Hematopoietic multipotent progenitor cell treated with erythropoietin and hydrocortisone succinate and interleukin-3 and kit ligand, for 8 days (in vitro differentiated cells): ENCODE measurements at regions not wholly inside any gene's neighbourhood (a gene's known extent, or its start where the extent isn't known, plus 50 kb on each side); places are given as distances from the start of the nearest gene placed in this dataset.
A peak's percentile ranks its signal among the peaks of the same experiment; 100 is the strongest.

Experiments
- DNase-seq: peaks from one replicate; pipeline ENCODE4 v3.0.0-alpha.2; 2015

DNA sequence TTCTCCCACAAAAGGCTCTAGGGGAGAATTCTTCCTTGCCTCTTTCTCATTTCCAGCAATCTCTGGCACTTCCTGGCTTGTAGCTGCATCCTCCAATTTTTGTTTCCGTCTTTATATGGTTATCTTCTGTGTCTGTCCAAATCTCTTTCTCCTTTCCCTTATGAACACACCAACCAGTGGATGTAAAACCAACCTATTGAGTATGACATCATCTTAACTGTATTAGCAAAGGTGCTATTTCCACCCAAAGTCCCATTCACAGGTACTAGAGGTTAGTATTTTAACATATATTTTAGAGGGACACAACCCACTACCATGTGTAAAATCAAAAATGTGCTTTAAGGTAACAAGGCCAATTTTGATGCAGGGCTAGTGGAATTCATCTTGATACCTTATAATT, 129.0 kb downstream of the RAP2A start:
- no peak for DNase-seq

DNA sequence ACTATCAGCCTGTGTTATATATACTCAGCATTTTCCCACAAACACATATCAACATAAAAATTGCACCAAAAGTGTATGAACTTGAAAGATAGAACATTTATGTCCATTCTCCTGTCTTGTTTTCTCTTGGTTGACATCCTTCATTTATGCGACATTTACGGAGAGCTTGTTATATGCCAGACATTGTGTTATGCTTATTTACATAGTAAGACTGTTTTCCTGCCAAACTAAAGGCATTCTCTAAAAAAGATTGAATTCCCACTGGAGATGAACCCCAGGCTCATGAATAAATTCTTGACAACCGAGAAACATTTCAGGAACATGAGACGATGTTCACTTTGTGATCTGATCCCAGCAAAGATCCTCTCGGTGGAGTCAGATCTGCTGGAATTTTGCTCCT, 131.0 kb downstream of the RAP2A start:
- DNase-seq: no peak

DNA sequence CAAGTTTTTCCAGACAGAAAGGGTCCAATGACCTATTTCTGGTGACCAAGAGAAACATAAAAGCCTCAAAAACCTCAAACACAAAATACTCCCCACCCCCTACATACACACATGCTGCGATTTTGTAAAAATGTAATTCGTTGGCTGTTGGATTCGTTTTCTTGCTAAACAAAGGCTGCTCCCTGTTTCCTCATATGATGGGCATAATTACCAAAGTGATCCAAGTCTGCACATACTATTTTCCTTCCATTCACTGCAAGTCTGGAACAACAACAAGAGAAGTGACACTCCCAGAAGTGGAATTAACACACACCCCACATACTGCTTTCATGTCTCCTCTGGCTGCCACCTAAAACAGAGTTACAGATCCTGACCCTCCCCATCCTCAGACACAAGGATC, 131.9 kb downstream of the RAP2A start:
- DNase-seq: no peak

DNA sequence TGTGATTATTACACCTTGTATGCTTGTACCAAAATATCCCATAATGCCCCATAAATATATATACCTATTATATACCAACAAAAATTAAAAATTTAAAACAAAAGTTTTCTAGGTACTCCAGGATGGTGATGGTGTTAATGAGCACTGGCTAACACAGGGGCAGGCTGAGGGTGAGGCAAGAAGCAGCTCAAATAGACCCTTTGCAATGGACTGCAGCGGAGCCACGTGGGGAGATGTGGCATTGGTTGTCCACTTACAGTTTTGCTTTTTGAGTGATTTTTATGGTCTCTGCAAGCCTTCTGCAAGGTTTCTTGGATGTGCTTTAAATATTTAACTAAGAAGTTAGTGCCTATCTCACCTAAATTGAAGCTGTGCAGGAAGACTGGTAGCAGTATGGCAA, 132.9 kb downstream of the RAP2A start:
- no peak for DNase-seq

DNA sequence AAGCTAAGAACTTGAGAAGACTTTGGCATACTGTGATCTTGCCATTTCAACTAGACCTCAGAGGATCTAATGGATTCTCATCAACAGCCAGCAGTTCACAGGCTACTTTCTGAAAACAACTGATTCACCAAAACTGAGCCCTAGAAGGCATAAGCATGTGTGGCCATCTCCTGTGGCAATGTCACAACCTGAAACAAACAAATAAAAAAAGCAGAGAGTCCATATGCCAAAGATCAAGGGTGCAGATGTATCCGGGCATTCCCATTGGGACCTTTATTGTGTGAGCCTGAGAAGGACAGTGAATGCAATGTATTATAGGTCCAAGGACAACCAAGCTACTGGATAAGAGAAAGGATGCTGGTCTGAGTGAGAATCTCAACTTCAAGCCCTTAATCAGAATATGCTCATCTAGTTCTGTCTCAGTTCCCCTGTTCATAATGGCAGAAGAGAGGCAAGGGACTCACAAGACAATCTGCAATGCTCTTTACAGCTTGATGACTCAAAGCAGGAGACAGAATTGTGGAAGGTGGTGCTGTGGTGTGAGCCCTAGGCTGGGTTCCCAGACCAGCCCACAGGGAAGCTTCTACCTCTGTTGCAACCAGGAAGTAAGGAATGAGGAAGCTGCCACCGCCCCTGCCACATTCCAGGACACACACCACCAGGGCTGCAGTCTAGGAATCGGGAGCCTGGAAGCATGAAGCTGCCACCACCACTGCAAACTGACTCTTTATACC, 133.7 kb downstream of the RAP2A start:
- no peak for DNase-seq

DNA sequence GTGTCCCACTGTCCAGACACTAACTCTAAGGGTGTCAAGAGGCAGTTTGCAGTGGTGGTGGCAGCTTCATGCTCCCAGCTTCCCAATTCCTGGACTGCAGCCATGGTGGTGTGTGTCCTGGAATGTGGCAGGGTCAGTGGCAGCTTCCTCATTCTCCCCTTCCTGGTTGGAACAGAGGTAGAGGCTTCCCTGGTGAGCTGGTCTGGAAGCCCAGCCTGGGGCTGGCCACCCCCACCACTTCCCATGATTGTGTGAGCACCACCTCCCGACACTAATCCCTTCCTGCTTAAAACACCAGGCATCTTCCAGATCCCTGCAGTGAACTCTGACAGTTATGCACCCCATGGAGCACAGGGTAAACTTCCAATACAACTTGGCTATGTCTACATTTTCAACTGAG, 134.9 kb downstream of the RAP2A start:
- no peak for DNase-seq

DNA sequence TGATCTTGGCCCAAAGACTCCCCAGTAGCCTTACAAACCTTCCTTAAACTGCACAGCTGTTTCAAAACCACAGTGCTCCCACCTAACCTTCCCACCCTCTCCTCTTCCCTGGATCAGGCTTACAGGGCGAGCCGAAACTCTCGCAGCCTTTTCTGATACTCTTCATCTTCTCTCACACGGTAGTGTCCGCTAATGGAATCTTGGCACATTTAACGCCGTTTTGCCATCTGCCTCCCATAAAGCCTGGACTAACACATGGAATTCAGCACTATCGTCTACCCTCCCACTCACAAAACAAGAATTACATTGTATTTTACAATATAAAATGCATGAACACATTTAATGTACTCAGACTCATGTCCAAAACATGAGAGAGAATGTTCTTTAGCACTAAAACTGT, 135.9 kb downstream of the RAP2A start:
- no peak for DNase-seq

DNA sequence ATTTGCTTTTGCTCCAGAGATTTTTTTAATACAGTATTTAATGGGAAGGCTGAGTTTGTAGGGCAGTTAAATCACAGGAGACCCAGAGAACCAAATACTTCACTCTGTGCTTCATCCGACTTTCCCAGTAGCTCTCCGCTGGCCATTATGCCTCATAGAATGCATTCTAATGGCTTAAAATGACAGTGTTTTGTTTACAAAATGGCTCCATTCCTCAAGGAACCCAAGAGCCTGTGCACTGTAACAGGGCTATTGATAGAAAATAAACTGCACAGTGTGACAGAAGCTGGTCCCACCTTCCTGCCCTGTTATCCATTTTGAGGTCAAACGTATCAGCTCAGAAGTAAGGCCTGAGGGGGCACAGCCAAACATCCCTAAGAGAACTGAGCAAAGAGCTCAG, 136.5 kb downstream of the RAP2A start:
- DNase-seq: no peak

DNA sequence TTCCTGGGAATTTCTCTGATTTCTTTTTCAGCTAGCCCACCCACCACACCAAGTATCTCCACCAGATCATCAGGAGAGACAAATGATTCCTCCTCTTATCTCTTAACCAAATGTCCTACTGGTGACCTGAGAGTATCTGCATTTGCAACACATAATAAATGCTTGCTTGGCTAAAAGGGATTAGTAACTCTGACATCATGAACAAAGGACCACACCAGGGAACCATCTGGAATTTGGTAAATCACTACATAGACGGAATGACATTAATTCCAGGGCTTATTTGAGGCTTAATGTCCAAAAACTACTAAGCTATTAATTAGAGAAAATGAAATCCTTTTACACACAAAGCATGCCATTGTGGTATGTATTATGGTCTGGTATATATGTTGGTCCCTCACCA, 139.0 kb downstream of the RAP2A start:
- no peak for DNase-seq

DNA sequence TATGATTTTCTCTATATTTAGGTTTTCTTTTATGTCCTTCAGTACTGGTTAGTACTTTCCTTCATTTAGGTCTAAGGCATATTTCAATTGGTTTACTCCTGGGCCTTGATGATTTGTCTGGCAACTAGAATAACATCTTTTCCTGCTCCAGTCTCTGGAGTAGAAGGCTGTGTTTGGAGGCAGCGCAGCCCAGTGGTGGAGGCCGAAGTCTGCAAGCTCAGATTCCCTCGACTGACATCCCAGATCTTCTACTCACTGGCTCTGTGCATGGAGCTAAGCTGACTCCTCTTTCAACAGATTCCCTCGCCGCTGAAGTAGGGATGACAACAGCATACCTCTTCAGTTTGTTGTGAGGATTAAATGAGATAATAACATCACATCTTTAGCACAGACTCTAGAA, 141.0 kb downstream of the RAP2A start:
- DNase-seq: peak; percentile 2

DNA sequence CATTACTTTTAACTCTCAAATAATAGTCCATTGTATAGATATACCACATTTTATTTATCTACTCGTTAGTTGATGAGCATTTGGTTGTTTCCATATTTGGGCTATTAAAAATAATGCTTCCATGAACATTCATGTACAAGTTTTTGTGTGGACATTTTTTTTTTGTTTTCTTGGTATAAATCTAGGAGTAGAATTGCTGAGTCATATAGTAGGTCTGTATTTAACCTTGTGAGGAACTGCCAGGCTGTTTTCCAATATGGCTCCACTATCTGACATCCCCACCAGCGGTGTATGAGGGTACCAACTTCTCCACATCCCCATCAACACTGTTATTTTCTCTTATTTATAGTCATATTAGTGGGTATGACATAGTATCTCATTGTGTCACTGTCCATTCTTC, 143.1 kb downstream of the RAP2A start:
- DNase-seq: no peak

DNA sequence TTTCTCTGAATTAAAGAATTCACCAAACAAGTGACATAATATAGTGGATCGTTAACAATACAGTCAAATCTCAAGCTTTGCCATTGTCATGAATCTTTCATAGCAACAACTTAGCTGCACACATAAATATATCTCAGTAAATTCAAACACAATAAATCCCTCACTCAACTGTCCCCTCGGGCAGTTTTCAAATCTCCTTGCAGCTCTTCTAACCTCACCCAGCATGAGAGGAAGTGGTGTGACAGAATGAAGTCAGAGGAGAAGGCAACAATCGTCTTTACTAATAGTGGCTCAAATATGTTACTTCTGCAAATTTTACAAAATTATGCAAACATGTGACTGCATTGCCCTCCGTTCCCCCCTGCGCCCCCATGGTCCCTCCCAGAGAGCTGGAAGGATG, 148.2 kb downstream of the RAP2A start:
- no peak for DNase-seq

DNA sequence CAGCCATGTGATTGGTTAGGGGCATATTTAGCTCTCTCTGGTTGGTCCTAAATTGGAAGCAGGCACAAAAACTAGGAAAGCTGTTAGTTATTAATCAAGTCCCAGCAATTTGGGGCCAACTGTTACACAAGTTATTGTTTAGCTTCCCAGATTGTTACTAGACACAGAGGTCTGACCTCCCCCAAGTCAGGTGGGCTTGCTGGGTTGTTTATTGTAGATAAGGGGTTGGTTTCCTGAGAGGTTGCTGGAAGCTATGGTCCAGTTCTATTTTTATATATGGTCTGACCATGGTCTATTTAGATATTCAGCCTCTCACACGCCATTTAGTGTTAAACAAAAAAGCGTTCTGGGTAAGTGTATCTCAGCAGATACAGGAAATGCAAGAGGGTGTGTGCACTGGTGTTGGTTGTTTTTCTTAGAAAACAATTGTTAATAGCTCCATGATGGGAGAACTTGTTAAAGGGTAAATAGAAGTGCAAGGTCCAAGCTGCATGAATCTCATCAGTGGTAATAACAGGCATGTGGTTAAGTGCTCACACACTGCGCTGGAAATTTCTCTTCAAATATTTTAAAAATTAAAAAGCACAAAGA, 150.0 kb downstream of the RAP2A start:
- no peak for DNase-seq

DNA sequence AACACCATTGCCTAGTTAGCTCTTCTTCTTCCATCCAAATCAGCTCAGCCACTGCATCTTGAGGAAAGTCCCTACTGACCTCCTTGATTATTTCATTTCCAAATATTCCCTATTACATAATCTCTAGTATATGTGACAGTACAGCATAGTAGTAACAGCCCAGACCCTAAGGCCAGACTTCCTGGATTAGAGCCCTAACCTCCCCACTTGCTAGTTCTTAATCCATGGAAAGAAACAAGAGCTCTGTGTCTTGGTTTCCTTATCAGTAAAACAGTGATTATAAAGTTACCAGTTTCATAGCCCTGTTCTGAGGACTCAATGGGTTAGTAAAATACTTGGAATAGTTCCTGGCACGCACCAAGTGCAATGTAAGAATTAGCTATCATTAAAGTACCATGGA, 153.0 kb downstream of the RAP2A start:
- no peak for DNase-seq

DNA sequence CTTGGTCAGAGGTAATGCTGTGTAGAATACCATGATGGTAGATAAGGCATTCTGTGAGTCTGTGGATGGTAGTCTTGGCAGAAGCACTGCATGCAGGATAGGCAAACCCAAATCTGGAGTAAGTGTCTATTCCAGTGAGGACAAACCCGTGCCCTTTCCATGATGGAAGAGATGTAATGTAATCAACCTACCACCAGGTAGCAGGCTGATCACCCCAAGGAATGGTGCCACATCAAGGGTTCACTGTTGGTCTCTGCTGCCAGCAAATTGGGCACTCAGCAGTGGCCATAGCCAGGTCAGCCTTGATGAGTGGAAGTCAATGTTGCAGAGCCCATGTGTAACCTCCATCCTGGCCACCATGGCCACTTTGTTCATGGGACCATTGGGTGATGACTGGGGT, 155.0 kb downstream of the RAP2A start:
- DNase-seq: no peak

DNA sequence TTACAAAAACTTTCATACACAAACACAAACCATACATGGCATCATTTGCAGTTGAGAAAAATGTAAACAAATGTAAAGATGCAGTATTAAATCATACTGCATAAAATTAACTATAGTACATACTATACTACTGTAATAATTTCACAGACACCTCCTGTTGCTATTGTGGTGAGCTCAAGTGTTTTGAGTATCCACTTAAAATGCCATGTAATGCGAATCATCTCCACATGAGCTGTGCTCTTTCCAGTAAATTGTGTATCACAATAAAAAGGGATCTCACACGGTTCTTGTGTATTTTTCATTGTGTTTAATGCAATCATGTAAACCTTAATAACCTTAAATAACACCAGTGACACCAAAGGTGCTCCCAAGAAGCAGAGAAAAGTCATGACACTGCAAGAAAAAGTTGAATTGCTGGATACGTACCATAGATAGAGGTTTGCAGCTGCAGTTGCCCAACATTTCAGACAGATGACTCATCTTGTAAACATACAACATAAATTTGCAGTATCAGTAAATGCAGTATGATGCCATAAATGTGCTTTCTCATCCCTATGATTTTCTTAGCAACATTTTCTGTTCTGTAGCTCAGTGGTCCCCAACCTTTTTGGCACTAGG, 166.6 kb downstream of the RAP2A start:
- DNase-seq: no peak

DNA sequence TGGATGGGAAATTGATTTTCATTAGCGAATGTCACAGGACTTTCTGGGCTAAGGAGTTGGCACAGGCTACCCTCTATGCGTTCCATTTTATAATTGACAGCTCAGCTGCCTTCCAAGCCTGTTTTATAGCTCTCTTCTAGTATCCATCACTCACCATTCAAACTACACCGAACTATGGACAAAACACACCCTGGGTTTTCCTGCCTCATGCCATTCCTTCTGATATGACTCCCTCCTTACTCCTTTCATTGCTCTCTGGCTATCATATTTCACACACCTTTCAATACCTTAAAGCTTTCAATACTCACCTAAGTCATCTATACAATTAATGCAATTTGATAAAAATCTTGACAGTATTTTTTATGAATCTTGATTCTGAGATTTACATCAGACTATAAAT, 181.3 kb downstream of the RAP2A start:
- no peak for DNase-seq

DNA sequence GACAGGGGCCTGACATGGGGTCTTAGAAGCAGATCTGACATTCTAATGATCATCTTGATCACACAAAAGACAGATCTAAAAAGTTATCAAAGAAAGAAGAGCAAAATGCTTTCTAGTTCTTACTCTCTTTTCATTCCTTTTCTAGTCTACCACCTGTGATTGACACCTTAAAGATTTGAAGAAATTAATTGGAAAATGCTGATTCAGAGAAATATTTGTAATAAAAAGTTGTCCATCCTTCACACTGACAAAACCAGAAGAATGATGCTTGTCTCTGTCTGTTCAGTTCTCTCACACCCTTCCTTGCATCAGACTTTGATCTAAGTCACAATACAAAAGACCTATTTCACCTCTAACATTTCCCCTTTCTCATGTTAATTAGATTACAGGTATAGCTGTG, 182.4 kb downstream of the RAP2A start:
- DNase-seq: no peak

DNA sequence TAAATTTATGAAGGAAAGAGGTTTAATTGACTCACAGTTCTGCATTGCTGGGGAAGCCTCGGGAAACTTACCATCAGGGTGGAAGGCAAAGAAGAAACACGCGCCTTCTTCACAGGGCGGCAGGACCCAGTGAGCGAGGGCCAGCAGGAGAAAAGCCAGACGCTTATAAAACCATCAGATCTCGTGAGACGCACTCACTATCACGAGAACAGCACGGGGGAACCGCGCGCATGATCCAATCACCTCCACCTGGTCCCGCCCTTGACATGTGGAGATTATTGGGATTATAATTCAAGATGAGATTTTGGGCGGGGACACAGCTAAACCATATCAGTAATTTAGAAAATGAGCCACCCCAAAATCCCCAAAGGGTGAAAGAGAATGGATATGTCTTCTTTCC, 187.1 kb downstream of the RAP2A start:
- DNase-seq: no peak

DNA sequence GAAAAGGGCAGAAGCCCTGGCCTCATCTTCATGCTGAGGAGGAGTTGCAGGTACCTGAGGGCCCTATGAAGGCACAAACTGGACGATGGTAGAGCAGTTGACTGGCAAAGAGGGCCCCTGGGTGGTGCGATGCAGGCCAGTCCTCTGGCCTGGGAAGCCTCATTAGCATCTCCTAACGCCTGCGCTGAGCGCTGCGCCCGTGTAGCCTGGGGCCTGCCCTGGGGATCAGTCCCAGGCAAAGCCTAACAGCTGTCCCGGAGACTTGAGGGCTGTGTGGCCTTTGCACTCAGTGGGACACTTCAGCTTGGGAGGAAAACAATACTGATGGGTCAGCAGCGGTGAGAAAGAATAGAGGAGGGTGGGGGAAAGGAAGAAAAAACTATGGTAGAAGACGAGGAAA, 187.7 kb downstream of the RAP2A start:
- no peak for DNase-seq

DNA sequence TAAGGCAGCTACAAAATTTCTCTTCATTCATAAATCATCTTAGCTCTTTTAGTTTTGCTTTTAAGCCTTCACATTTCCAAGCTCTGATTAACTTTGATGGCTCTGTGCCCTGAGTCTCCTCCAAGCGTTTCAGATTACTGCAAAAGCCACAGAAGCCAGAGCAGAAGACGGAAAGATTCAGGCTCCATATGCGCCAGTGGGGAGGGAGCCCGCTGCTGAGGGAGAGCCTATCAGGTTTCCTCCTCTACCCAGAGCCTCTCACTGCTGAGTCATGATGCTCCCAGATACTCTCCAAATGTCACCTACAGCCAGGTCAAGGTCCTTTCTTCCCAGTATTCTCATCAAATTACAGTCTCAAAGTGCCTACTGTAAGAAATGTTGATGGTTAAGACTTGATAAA, 193.6 kb downstream of the RAP2A start:
- no peak for DNase-seq

DNA sequence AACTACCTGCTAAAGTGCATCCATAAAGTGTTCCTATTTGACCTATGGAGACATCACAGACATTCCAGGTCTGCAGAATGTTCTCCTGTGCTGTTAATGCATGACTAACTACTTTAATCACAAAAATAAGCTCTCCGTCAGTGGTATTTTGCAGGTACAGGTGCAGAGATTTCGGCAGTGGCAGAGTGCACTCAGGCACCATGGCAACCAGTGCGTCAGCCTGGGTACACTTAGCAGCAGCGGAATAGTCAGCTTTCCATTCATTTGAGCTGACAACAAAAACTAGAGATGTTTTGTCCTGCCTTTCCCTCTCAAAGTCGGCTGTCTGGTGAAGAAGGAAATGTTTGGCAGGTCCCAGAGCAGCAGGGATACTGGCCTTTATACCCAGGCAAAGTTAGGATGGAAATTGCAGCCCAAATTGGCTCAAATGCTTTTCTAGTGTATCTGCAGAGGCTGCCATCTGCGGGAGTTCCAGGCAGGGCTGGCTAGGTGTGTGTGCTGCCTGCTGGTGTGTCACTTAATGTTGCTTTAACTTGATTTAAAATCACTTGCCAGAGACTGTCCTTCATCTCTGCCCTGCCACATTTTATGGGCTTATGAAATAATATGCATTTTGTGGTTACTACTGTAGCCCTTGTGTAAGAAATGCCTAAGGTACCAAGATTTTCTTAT, 195.8 kb downstream of the RAP2A start:
- DNase-seq: no peak

DNA sequence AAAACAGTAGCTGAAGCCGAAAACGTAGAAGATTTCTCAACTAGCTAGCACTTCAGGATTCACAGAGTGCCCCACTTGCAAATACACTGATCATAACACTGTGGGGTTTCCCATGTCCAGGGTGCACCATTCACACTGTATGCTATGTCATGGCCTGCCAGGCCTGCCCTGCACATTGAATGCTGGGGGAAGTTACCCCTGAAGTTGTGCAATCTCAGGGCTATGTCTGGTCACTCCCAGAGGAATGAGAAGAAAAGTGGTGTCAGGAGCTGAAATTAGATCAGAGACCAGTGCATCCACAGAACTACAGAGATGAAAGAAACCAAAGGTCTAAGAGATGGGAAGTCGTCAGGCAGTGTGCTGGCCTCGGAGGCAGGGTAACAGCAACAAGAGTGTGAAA, 196.8 kb downstream of the RAP2A start:
- no peak for DNase-seq

DNA sequence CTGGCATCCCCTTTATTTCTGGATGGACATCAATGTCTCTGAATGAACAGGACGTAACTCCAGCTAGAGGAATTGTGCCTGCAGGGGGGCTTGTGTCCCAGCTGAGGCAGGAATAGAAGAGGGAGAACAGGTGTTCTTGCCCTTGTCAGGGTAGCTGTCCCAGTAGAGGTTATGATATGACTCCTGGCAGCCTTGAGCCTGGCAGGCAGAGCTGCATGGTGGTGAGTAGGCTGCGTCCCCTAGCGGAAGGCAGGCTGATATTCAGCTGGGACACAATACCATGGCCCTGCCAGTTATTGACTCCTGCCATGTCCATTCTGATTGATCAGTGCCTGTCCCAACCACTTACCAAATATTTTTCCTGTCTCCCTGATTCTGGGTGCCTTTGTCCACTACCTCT, 197.2 kb downstream of the RAP2A start:
- no peak for DNase-seq
